H1 (cell line): ENCODE measurements at regions not wholly inside any gene's neighbourhood (a gene's known extent, or its start where the extent isn't known, plus 50 kb on each side); places are given as distances from the start of the nearest gene placed in this dataset.

Experiments used
- CTCF ChIA-PET: fragments of 300-600 bp; sonication (Branson Sonifier 250); formaldehyde crosslinking; loops from one replicate; lab custom pipeline; 2021; ENCODE audit not compliant: partially characterized antibody; lab: Charles Lee
- POLR2A ChIA-PET: fragments of 300-600 bp; sonication (Branson Sonifier 250); formaldehyde crosslinking; loops from one replicate; lab custom pipeline; 2021; ENCODE audit warnings: inconsistent platforms; ENCODE audit not compliant: partially characterized antibody; lab: Charles Lee
- DNase-seq, 2 experiments: peaks; one replicate each; pipeline versions ENCODE4 v3.0.0 to v3.0.0-alpha.2; 2010 to 2022; ENCODE audit warnings: low spot score in 2 of 2, low read depth in 1 of 2, mixed read lengths in 1 of 2
- FAIRE-seq: peaks from 2 replicates; lab custom pipeline; 2011; peaks lifted over from hg19 to GRCh38; lab: Jason Lieb, UNC
- H2AFZ ChIP-seq: 2 replicates; pipeline ENCODE4 v1.8.1; 2012; ENCODE audit warnings: low read length, inconsistent platforms
- H2AK5ac ChIP-seq: 2 replicates; pipeline ENCODE4 v1.6.1; 2013; ENCODE audit warnings: low read depth, low read length
- H2BK120ac ChIP-seq: replicated peaks from 2 replicates; pipeline ENCODE3; 2013; ENCODE audit warnings: low read depth, low read length, inconsistent platforms
- H2BK12ac ChIP-seq: 2 replicates; pipeline ENCODE4 v1.6.1; 2013; ENCODE audit warnings: low read depth, low read length
- H2BK15ac ChIP-seq: 2 replicates; pipeline ENCODE4 v1.6.1; 2013; ENCODE audit warnings: low read length
- H2BK20ac ChIP-seq: 2 replicates; pipeline ENCODE4 v1.6.1; 2013; ENCODE audit warnings: low read length
- H2BK5ac ChIP-seq: 2 replicates; pipeline ENCODE4 v1.6.1; 2013; ENCODE audit warnings: low read depth, low read length
- H3K14ac ChIP-seq: 2 replicates; pipeline ENCODE4 v1.6.1; 2013; ENCODE audit warnings: inconsistent platforms; ENCODE audit not compliant: insufficient read length
- H3K18ac ChIP-seq: 2 replicates; pipeline ENCODE4 v1.6.1; 2013; ENCODE audit warnings: low read length; ENCODE audit errors: extremely low read depth
- H3K23ac ChIP-seq: 2 replicates; pipeline ENCODE4 v1.6.1; 2013; ENCODE audit warnings: inconsistent platforms; ENCODE audit not compliant: insufficient read length
- H3K23me2 ChIP-seq: 2 replicates; pipeline ENCODE4 v1.6.1; 2013; ENCODE audit warnings: low read depth, low read length
- H3K27ac ChIP-seq: 2 replicates; pipeline ENCODE4 v1.6.1; 2011; ENCODE audit warnings: low read depth, low read length, inconsistent platforms
- H3K27me3 ChIP-seq, 4 experiments: replicated peaks in 1 of 4; 1 replicate in 1 of 4; 2 replicates in 3 of 4; pipeline versions ENCODE4 v1.6.1 to v1.8.1; 2011 to 2013; ENCODE audit warnings: low read length in 3 of 4, mild to moderate bottlenecking in 3 of 4, inconsistent platforms in 2 of 4, mixed read lengths in 2 of 4, moderate library complexity in 1 of 4; ENCODE audit not compliant: control insufficient read depth in 3 of 4, insufficient read depth in 3 of 4; ENCODE audit errors: extremely low read depth in 1 of 4
- H3K36me3 ChIP-seq, 4 experiments: 2 replicates each; pipeline versions ENCODE4 v1.6.1 to v1.8.1; 2011 to 2013; ENCODE audit warnings: mild to moderate bottlenecking in 4 of 4, low read length in 3 of 4, moderate library complexity in 2 of 4, control low read depth in 1 of 4, inconsistent platforms in 1 of 4; ENCODE audit not compliant: insufficient read depth in 4 of 4, control insufficient read depth in 2 of 4
- H3K4ac ChIP-seq: replicated peaks from 2 replicates; pipeline ENCODE3; 2013; ENCODE audit warnings: low read length, low read depth, mixed read lengths, inconsistent platforms; ENCODE audit not compliant: insufficient read length
- H3K4me1 ChIP-seq, 4 experiments: replicated peaks in 1 of 4; 1 replicate in 1 of 4; 2 replicates in 3 of 4; pipeline versions ENCODE4 v1.6.1 to v1.8.1; 2011 to 2013; ENCODE audit warnings: low read length in 3 of 4, inconsistent platforms in 2 of 4, mixed read lengths in 1 of 4; ENCODE audit not compliant: insufficient read depth in 4 of 4, control insufficient read depth in 3 of 4
- H3K4me2 ChIP-seq, 2 experiments: 2 replicates each; pipeline versions ENCODE4 v1.6.1 to v1.8.1; 2011 to 2013; ENCODE audit warnings: low read depth in 2 of 2, low read length in 2 of 2, control low read depth in 1 of 2, inconsistent platforms in 1 of 2, mild to moderate bottlenecking in 1 of 2; ENCODE audit not compliant: insufficient read depth in 1 of 2
- H3K4me3 ChIP-seq, 4 experiments: fragments of 200-600, 300-600 bp in 1 of 4; sonication (generic), shearing (Covaris generic), sonication (Bioruptor Twin) in 1 of 4; 2 replicates each; pipeline versions ENCODE4 v1.5.1 to v1.8.1; 2011 to 2016; ENCODE audit warnings: low read length in 4 of 4, low read depth in 3 of 4, control low read depth in 2 of 4, inconsistent platforms in 2 of 4, mild to moderate bottlenecking in 2 of 4, mixed read lengths in 1 of 4, moderate library complexity in 1 of 4; ENCODE audit not compliant: insufficient read depth in 2 of 4; ENCODE audit errors: extremely low read depth in 1 of 4
- H3K56ac ChIP-seq: replicated peaks from 2 replicates; pipeline ENCODE3; 2013; ENCODE audit warnings: low read depth, mild to moderate bottlenecking, mixed read lengths, low read length, inconsistent platforms; ENCODE audit not compliant: insufficient read length
- H3K79me1 ChIP-seq: 2 replicates; pipeline ENCODE4 v1.6.1; 2013; ENCODE audit warnings: low read depth, low read length, control low read depth
- H3K79me2 ChIP-seq, 2 experiments: 2 replicates each; pipeline versions ENCODE4 v1.6.1 to v1.8.1; 2012 to 2013; ENCODE audit warnings: low read length in 2 of 2, mild to moderate bottlenecking in 2 of 2, inconsistent platforms in 1 of 2; ENCODE audit not compliant: insufficient read depth in 2 of 2, control insufficient read depth in 1 of 2
- H3K9ac ChIP-seq, 4 experiments: replicated peaks in 1 of 4; 1 replicate in 1 of 4; 2 replicates in 3 of 4; pipeline versions ENCODE4 v1.6.1 to v1.8.1; 2011 to 2013; ENCODE audit warnings: low read depth in 3 of 4, low read length in 3 of 4, control low read depth in 2 of 4, mild to moderate bottlenecking in 2 of 4, moderate library complexity in 2 of 4, inconsistent platforms in 1 of 4; ENCODE audit errors: extremely low read depth in 1 of 4
- H3K9me3 ChIP-seq, 2 experiments: 2 replicates each; pipeline versions ENCODE4 v1.6.1 to v1.8.1; 2012 to 2013; ENCODE audit warnings: mild to moderate bottlenecking in 2 of 2, moderate library complexity in 2 of 2, control low read depth in 1 of 2, inconsistent platforms in 1 of 2, low read depth in 1 of 2, low read length in 1 of 2, mixed read lengths in 1 of 2; ENCODE audit not compliant: insufficient read depth in 2 of 2
- H4K20me1 ChIP-seq, 2 experiments: replicated peaks in 1 of 2; 2 replicates each; pipeline versions ENCODE3 to v1.8.1; 2011 to 2013; ENCODE audit warnings: inconsistent platforms in 2 of 2, low read length in 2 of 2, mild to moderate bottlenecking in 1 of 2; ENCODE audit not compliant: insufficient read depth in 2 of 2, control insufficient read depth in 1 of 2
- H4K5ac ChIP-seq: 2 replicates; pipeline ENCODE4 v1.6.1; 2013; ENCODE audit warnings: low read length, low read depth, mixed read lengths, inconsistent platforms; ENCODE audit not compliant: insufficient read length
- H4K8ac ChIP-seq: 2 replicates; pipeline ENCODE4 v1.8.0; 2013; ENCODE audit warnings: mild to moderate bottlenecking, moderate library complexity, low read length, inconsistent platforms; ENCODE audit not compliant: insufficient read depth; ENCODE audit errors: extremely low read depth
- H4K91ac ChIP-seq: replicated peaks from 2 replicates; pipeline ENCODE3; 2013; ENCODE audit warnings: low read length, mixed read lengths, inconsistent platforms; ENCODE audit not compliant: insufficient read length
- ATF3 ChIP-seq: IDR thresholded peaks from 2 replicates; pipeline ENCODE4 v1.6.1; 2011; ENCODE audit warnings: low read depth, mild to moderate bottlenecking, low read length; ENCODE audit not compliant: insufficient read depth
- CBX5 ChIP-seq: fragments of 300-800, 300-1000 bp; sonication (generic); IDR thresholded peaks from 2 replicates; pipeline ENCODE4 v1.7.1; 2016; ENCODE audit warnings: antibody characterized with exemption, low read length, low read depth
- CBX8 ChIP-seq: fragments of 300-800, 300-1000 bp; sonication (generic); IDR thresholded peaks from 2 replicates; pipeline ENCODE4 v1.7.1; 2016; ENCODE audit warnings: low read depth, low read length, borderline replicate concordance
- EP300 ChIP-seq, 2 experiments: IDR thresholded peaks; 1 replicate in 1 of 2; 2 replicates in 1 of 2; pipeline ENCODE4 v1.6.1; 2011 to 2012; ENCODE audit warnings: low read depth in 2 of 2, low read length in 2 of 2, mild to moderate bottlenecking in 2 of 2, borderline replicate concordance in 1 of 2, inconsistent platforms in 1 of 2, moderate library complexity in 1 of 2
- EZH2 ChIP-seq: fragments of 200-600 bp; sonication (generic); IDR thresholded peaks from 2 replicates; pipeline ENCODE4 v1.7.1; 2012; ENCODE audit warnings: low read depth, mild to moderate bottlenecking, moderate library complexity, low read length, inconsistent platforms; ENCODE audit not compliant: severe bottlenecking
- FOSL1 ChIP-seq: IDR thresholded peaks from 2 replicates; pipeline ENCODE4 v1.6.1; 2011; ENCODE audit warnings: mild to moderate bottlenecking, low read depth, low read length, moderate library complexity; ENCODE audit not compliant: insufficient read depth
- GABPA ChIP-seq: IDR thresholded peaks from 2 replicates; pipeline ENCODE4 v1.6.1; 2011; ENCODE audit warnings: mild to moderate bottlenecking, low read length, moderate library complexity, borderline replicate concordance; ENCODE audit not compliant: insufficient read depth
- KDM5A ChIP-seq: fragments of 200-600 bp; IDR thresholded peaks from 2 replicates; pipeline ENCODE4 v1.7.1; 2012; ENCODE audit warnings: mild to moderate bottlenecking, low read length, inconsistent platforms, mixed read lengths
- PHF8 ChIP-seq: fragments of 200-600 bp; sonication (generic); conservative IDR thresholded peaks from 2 replicates; pipeline ENCODE4 v1.7.1; 2012; ENCODE audit warnings: low read depth, mild to moderate bottlenecking, inconsistent platforms, low read length, moderate library complexity
- RAD21 ChIP-seq, 2 experiments: IDR thresholded peaks in 1 of 2; conservative IDR thresholded peaks in 1 of 2; 2 replicates each; pipeline ENCODE4 v1.6.1; 2011; ENCODE audit warnings: low read depth in 2 of 2, low read length in 2 of 2, improper control_type of control experiment in 1 of 2, inconsistent platforms in 1 of 2, mild to moderate bottlenecking in 1 of 2, moderate library complexity in 1 of 2
- SIN3A ChIP-seq, 2 experiments: IDR thresholded peaks in 1 of 2; conservative IDR thresholded peaks in 1 of 2; 2 replicates each; pipeline ENCODE4 v1.6.1; 2011 to 2012; ENCODE audit warnings: low read length in 2 of 2, improper control_type of control experiment in 1 of 2, low read depth in 1 of 2, mild to moderate bottlenecking in 1 of 2
- SIX5 ChIP-seq: IDR thresholded peaks from 2 replicates; pipeline ENCODE4 v1.6.1; 2011; ENCODE audit warnings: mild to moderate bottlenecking, low read depth, low read length
- SUZ12 ChIP-seq: fragments of 200-600 bp; sonication (generic); IDR thresholded peaks from 2 replicates; pipeline ENCODE4 v1.6.1; 2012; ENCODE audit warnings: mild to moderate bottlenecking, inconsistent platforms, low read length, moderate library complexity, mixed read lengths
- WGBS, 2 experiments: shearing (Covaris generic) in 1 of 2; methylation state at CpG; one replicate each; pipeline versions ENCODE4 v1.1.6 to v1.1.7; 2013 to 2015; ENCODE audit warnings: low lambda C conversion rate in 2 of 2, mixed read lengths in 2 of 2, inconsistent platforms in 1 of 2, low coverage in 1 of 2, missing lambda C conversion rate in 1 of 2; ENCODE audit not compliant: insufficient replicate concordance in 2 of 2, insufficient coverage in 1 of 2, insufficient read length in 1 of 2; ENCODE audit errors: extremely low coverage in 1 of 2, missing lambda C conversion rate in 1 of 2; 5-methylcytosine and 5-hydroxymethylcytosine counted together

- DNase-seq (no peak), FAIRE-seq (no peak)
- H3K4ac ChIP-seq, result no peak overlapping the region
- H2BK12ac ChIP-seq, result no peak overlapping the region
- no peak overlapping the region for H2BK5ac ChIP-seq
- no peak overlapping the region for H3K9ac ChIP-seq
- no peak overlapping the region for H4K8ac ChIP-seq
- H3K4me1 ChIP-seq, result no peaks in the 10 kb centered on the region
- H3K56ac ChIP-seq, result no peak overlapping the region
- no peak overlapping the region for H4K91ac ChIP-seq
- no peaks in the 10 kb centered on the region for H3K79me1 ChIP-seq
- H2AFZ ChIP-seq, result no peak overlapping the region
- H3K79me2 ChIP-seq, result no peaks in the 10 kb centered on the region
- H3K4me3 ChIP-seq, result no peak overlapping the region
- no peaks in the 10 kb centered on the region for H3K36me3 ChIP-seq
- H3K27me3 ChIP-seq, result no peaks in the 10 kb centered on the region
- H2BK15ac ChIP-seq, result no peak overlapping the region
- no peaks in the 10 kb centered on the region for H3K23me2 ChIP-seq
- no peaks in the 10 kb centered on the region for H4K20me1 ChIP-seq
- H3K4me2 ChIP-seq, result no peak overlapping the region
- H3K14ac ChIP-seq, result no peak overlapping the region
- no peak overlapping the region for H2AK5ac ChIP-seq
- H3K18ac ChIP-seq, result no peak overlapping the region
- WGBS, 2 experiments, result 97% methylated on average over 2 of the region's 2 CpGs; no CpG with 5 or more reads in 1 of the 2 experiments
- H3K23ac ChIP-seq, result no peak overlapping the region
- no peak overlapping the region for H4K5ac ChIP-seq
- no peak overlapping the region for H2BK120ac ChIP-seq
- no peak overlapping the region for H3K27ac ChIP-seq
- no peaks in the 10 kb centered on the region for H3K9me3 ChIP-seq
- ChIA-PET CTCF (no interaction called here), POLR2A (interaction anchor here (0.6 kb wide), 1 partner anchor 75 kb away, joined by 3 read pairs; no protein-coding TSS in a partner anchor)
- no peak overlapping the region for H2BK20ac ChIP-seq
- no peak for TF ChIP-seq CBX8
- TF ChIP-seq KDM5A, result no peak
- no peak for TF ChIP-seq SUZ12
- no peak for TF ChIP-seq ATF3
- no peak for TF ChIP-seq SIN3A (conservative IDR thresholded peaks at IDR 0.05 in 1 of 2, IDR thresholded peaks at IDR 0.05 in 1 of 2; ENCODE audit: low read depth in 1 of 2, low read length in 2 of 2)
- TF ChIP-seq CBX5, result no peak
- TF ChIP-seq EP300 (IDR thresholded peaks at IDR 0.05; ENCODE audit: borderline replicate concordance in 1 of 2, low read depth in 2 of 2, low read length in 2 of 2), result no peak
- TF ChIP-seq EZH2, result no peak
- TF ChIP-seq FOSL1, result no peak
- TF ChIP-seq RAD21 (IDR thresholded peaks at IDR 0.05 in 1 of 2, conservative IDR thresholded peaks at IDR 0.05 in 1 of 2; ENCODE audit: low read depth in 2 of 2, low read length in 2 of 2), result no peak
- no peak for TF ChIP-seq PHF8
- TF ChIP-seq GABPA, result no peak
- TF ChIP-seq SIX5, result no peak
Measured at GRCh38 chr6:87766211-87766610, 64.2 kb upstream of the AKIRIN2 start.
